GM12891 (cell line): ENCODE measurements at regions not wholly inside any gene's neighbourhood (a gene's known extent, or its start where the extent isn't known, plus 50 kb on each side); places are given as distances from the start of the nearest gene placed in this dataset.
"Not testable (repeated sequence)": the region's sequence is repeated elsewhere in the genome, so short reads cannot be mapped to it uniquely, and the experiment has no call there.

Experiments used
- PAX5 ChIP-seq: IDR thresholded peaks from 2 replicates; pipeline ENCODE4 v1.6.1; 2011; ENCODE audit warnings: low read length, moderate library complexity, mild to moderate bottlenecking; ENCODE audit not compliant: insufficient read depth, severe bottlenecking
- POLR2A ChIP-seq: IDR thresholded peaks from 2 replicates; pipeline ENCODE4 v1.6.1; 2011; ENCODE audit warnings: low read depth, low read length, control low read depth
- POLR2AphosphoS5 ChIP-seq: IDR thresholded peaks from 2 replicates; pipeline ENCODE4 v1.6.1; 2011; ENCODE audit warnings: low read depth, low read length, control low read depth
- SPI1 ChIP-seq: IDR thresholded peaks from 2 replicates; pipeline ENCODE4 v1.6.1; 2011; ENCODE audit warnings: low read depth, low read length, control low read depth
- TAF1 ChIP-seq: IDR thresholded peaks from 2 replicates; pipeline ENCODE4 v1.6.1; 2011; ENCODE audit warnings: low read depth, low read length, control low read depth

- not testable (repeated sequence) for TF ChIP-seq POLR2A, SPI1, POLR2AphosphoS5, TAF1, PAX5
Observed at GRCh38 chr4:3953140-3953489, 186.9 kb downstream of the ADRA2C start.
